Heart left ventricle (tissue), 16 donors: ENCODE measurements at regions not wholly inside any gene's neighbourhood (a gene's known extent, or its start where the extent isn't known, plus 50 kb on each side); places are given as distances from the start of the nearest gene placed in this dataset.
A peak's percentile ranks its signal among the peaks of the same experiment; 100 is the strongest.

Experiments
- ATAC-seq, 4 donors: fragments of 200-7000 bp; cut with Tn5 transposase; one replicate each; pipeline ENCODE4 v1.9.1; 2020 to 2022; ENCODE audit warnings: moderate library complexity in 4 of 4, mild to moderate bottlenecking in 3 of 4, moderate number of reproducible peaks in 1 of 4
- DNase-seq, 5 donors: peaks; one replicate each; pipeline ENCODE4 v3.0.0-alpha.2; 2020
- H3K27ac ChIP-seq, 12 donors: fragments of 200-600 bp; sonication (generic) in 4 of 12; one replicate each; pipeline versions ENCODE4 v1.5.0 to v1.8.0; 2016 to 2022; ENCODE audit warnings: mild to moderate bottlenecking in 2 of 12
- H3K27me3 ChIP-seq, 9 donors: fragments of 200-600 bp; sonication (generic) in 2 of 9; one replicate each; pipeline versions ENCODE4 v1.5.1 to v1.8.0; 2016 to 2022; ENCODE audit warnings: mild to moderate bottlenecking in 3 of 9
- H3K36me3 ChIP-seq, 9 donors: fragments of 200-600 bp; sonication (generic) in 2 of 9; one replicate each; pipeline versions ENCODE4 v1.5.0 to v1.8.0; 2018 to 2022; ENCODE audit warnings: mild to moderate bottlenecking in 2 of 9
- H3K4me1 ChIP-seq, 12 donors: fragments of 200-600 bp; sonication (generic) in 4 of 12; one replicate each; pipeline versions ENCODE4 v1.5.0 to v1.8.0; 2016 to 2022; ENCODE audit warnings: mild to moderate bottlenecking in 3 of 12
- H3K4me3 ChIP-seq, 12 donors: fragments of 200-600 bp; sonication (generic) in 4 of 12; one replicate each; pipeline versions ENCODE4 v1.5.0 to v1.8.0; 2017 to 2022; ENCODE audit warnings: mild to moderate bottlenecking in 9 of 12, moderate library complexity in 4 of 12
- H3K9me3 ChIP-seq, 12 donors: fragments of 200-600 bp; sonication (generic) in 4 of 12; one replicate each; pipeline versions ENCODE4 v1.5.0 to v1.8.0; 2016 to 2022; ENCODE audit warnings: mild to moderate bottlenecking in 1 of 12
- POLR2A ChIP-seq, 2 donors: fragments of 450-650 bp; IDR thresholded peaks; one replicate each; pipeline ENCODE4 v1.6.1; 2017; ENCODE audit warnings: antibody characterized with exemption in 2 of 2, mild to moderate bottlenecking in 2 of 2, moderate library complexity in 2 of 2
- WGBS, 4 donors: extraction: QIAGEN DNeasy Blood & Tissue Kit in 2 of 4; methylation state at CpG; one replicate each; pipeline versions ENCODE4 v1.1.5 to v1.1.7; 2013 to 2018; 5-methylcytosine and 5-hydroxymethylcytosine counted together
- intact Hi-C, 10 donors: fragments of 100-400 bp; cut with DNase I; formaldehyde crosslinking; loops; one replicate each; pipeline versions ENCODE4 v1.11.1 to v1.14.2; 2022
- TF ChIP-seq, protein P1 (sequence below), 12 donors: fragments of 200-600 bp; sonication (generic) in 4 of 12; IDR thresholded peaks; one replicate each; pipeline versions ENCODE4 v1.5.0 to v1.8.0; 2018 to 2022; ENCODE audit warnings: antibody characterized with exemption in 12 of 12, mild to moderate bottlenecking in 5 of 12
- donor health status: ischemic (EF 13 %, LVEDD 7.1; RV severe dilation, severe dysfunction).
- donor health status: healthy with polysubstance abuse.
- donor health status: DM: no; HTN: yes; CAD: no.
- donor health status: DM: no; HTN: no; CAD: no.
- donor health status: ischemic (EF 25% LVEDD 6.9; RV normal size, moderate dysfunction).
- donor health status: ischemic (EF 25% LVEDD 5.7; RV mildly dilated, moderate dysfunction).
- donor health status: healthy.
- donor health status: DM: yes; HTN: yes; CAD: no.
- donor health status: ischemic (EF 35%, LVEDD 5.7; RV mildly dilated, moderate dysfunction).
- donor health status: nonischemic (EF 11% LVEDD 7.7; RV severe dilation, severe dysfunction).
- donor health status: DM: yes; HTN: yes; CAD: no.
- donor health status: PGD.
- donor health status: ischemic (EF 29% LVEDD 5.4; RV normal size, mild dysfunction).
- donor health status: nonischemic (EF 23%, LVEDD 6.1; RV moderate dilation, normal function).

DNA sequence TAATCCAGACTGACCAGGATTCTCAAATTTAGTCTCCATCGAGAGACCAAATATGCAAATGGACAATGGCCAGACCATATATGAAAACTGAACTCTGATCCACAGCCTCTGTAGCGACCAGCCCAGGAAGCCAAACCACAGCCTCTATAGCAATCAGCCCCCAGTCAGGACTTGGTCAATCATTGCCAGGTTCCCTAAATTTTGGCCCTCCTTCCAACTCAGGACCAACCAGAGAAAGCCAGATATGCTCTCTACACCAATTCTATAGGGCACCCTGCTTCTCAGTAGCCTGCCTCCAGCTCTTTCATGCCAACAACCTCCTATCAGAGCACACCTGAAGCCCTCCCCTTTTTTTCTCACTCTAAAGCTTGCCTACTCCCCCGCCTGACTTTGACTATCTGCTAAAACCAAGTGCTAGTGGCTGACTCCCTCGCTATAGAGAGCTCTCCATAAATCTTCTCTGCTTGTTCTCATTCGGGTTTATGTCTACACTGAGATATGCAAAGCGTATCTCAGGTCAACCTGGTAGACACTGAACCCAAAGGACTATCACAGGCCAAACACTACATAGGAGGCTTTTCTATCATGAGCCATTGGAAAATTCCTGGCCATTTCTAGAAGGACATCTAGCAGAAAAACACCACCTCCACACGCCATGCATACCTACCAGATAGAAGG is 110.5 kb upstream of the FUT8 start:
- WGBS, 4 donors, result 89 to 94% (median 93%) methylated on average over 7 of the region's 7 CpGs
- intact Hi-C loops, result no loop called here
- H3K27ac ChIP-seq, result no peak overlapping the region
- no peaks in the 10 kb centered on the region for H3K27me3 ChIP-seq
- no peaks in the 10 kb centered on the region for H3K9me3 ChIP-seq
- peaks cover 0 to 7% (median 0%) of the 10 kb centered on the region in 12 donors for H3K4me1 ChIP-seq
- no peaks in the 10 kb centered on the region for H3K36me3 ChIP-seq
- no peak for TF ChIP-seq POLR2A (IDR thresholded peaks at IDR 0.05)
- TF ChIP-seq, protein P1, sequence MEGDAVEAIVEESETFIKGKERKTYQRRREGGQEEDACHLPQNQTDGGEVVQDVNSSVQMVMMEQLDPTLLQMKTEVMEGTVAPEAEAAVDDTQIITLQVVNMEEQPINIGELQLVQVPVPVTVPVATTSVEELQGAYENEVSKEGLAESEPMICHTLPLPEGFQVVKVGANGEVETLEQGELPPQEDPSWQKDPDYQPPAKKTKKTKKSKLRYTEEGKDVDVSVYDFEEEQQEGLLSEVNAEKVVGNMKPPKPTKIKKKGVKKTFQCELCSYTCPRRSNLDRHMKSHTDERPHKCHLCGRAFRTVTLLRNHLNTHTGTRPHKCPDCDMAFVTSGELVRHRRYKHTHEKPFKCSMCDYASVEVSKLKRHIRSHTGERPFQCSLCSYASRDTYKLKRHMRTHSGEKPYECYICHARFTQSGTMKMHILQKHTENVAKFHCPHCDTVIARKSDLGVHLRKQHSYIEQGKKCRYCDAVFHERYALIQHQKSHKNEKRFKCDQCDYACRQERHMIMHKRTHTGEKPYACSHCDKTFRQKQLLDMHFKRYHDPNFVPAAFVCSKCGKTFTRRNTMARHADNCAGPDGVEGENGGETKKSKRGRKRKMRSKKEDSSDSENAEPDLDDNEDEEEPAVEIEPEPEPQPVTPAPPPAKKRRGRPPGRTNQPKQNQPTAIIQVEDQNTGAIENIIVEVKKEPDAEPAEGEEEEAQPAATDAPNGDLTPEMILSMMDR (IDR thresholded peaks at IDR 0.05), result no peak
- DNase-seq, result no peak
- peak in 1 of 4 donors; percentile 42 for ATAC-seq
- H3K4me3 ChIP-seq, result no peak overlapping the region

DNA sequence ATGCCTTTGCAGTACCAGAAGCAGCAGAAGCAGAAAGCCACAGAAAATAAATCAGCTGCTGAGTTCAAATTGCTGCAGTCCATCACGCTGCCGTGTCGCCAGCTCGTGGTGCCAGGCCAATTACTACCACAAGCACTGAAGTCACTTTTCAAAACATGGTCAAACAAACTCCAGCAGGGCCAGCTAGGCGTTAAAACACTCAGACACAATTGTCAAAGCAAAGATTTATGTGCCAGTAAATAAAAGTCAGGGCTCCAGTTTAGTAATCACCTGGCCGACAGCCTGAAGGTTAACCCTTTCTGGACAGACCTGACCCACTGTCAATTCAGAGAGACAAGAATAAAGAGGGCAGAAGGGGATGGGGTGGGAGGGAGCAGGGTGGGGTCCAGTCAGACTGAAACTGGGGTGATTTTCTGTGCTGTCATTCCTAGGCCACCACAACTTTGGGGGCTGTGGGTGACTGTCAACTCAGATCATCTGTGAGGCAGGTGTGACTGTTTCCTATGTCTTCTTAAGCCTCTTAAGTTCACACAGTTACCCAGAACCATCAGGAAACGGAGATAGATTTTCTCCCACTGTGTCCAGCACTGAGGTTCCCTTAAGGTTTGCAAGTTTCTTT is 109.8 kb upstream of the FUT8 start:
- WGBS, 4 donors, result 63 to 72% (median 69%) methylated on average over 7 of the region's 7 CpGs
- DNase-seq (no peak), ATAC-seq (no peak)
- Histone ChIP-seq H3K27me3 (no peaks in the 10 kb centered on the region), H3K9me3 (no peaks in the 10 kb centered on the region), H3K4me3 (no peak overlapping the region), H3K27ac (no peak overlapping the region), H3K4me1 (peaks cover 0 to 7% (median 0%) of the 10 kb centered on the region in 12 donors), H3K36me3 (no peaks in the 10 kb centered on the region)
- TF ChIP-seq, protein P1 (IDR thresholded peaks at IDR 0.05), result no peak
- TF ChIP-seq POLR2A (IDR thresholded peaks at IDR 0.05), result no peak
- intact Hi-C loops, result no loop called here

DNA sequence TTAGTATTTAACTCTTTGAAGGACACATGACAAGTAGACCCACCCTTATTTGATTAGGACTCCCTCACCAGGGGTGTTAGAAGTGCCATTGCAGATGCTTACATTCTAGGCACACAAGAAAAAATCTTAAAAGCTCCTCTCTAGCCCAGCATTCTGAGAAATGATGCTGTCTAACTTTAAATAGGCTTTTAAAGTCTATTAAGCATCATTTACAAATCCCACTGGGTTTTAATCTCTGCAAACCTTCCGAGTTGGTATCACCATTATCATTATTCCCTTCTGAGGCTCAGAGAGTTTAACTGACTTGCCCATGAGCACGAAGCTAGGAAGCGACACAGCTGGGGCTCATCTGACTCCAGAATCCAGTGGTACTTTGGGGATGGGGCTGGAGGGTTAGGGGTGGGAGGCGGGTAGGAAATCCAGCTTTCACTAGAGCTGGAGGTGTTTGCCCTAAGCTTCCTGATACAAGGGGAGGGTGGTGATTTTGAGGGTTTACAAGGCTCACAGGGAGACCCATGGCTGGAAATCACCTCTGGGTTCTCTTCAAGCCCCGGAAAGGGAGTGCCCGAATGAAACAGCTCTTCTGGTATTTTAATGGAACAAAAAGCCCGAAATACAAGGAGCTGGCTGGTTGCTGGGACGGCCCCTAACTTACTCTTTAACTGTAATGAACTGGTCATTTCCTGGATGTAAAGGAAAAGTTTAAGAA is 109.2 kb upstream of the FUT8 start:
- Histone ChIP-seq H3K36me3 (no peaks in the 10 kb centered on the region), H3K4me1 (peaks cover 0 to 7% (median 0%) of the 10 kb centered on the region in 12 donors), H3K27me3 (no peaks in the 10 kb centered on the region), H3K4me3 (no peak overlapping the region), H3K9me3 (no peaks in the 10 kb centered on the region), H3K27ac (no peak overlapping the region)
- intact Hi-C loops, result no loop called here
- ATAC-seq (no peak), DNase-seq (no peak)
- 53 to 64% (median 57%) methylated on average over 8 of the region's 8 CpGs for WGBS, 4 donors
- no peak for TF ChIP-seq POLR2A (IDR thresholded peaks at IDR 0.05)
- TF ChIP-seq, protein P1 (IDR thresholded peaks at IDR 0.05), result no peak

DNA sequence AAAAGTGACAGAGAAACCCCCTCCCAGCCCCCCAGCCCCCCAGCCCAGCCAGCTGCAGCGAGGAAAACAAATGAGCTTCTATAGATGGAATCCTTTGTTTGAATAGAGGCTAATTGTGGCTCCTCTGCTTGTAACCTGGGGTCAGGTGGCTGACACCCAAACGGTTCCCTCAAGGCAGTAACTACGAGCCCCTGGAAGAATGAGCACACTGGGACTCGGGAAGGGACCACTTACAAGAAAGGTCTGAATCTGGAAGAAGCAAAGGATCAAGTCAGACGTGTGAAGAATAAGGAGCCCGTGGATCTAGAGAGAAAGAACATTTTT is 108.7 kb upstream of the FUT8 start:
- peaks cover 0 to 7% (median 0%) of the 10 kb centered on the region in 12 donors for H3K4me1 ChIP-seq
- intact Hi-C loops, result no loop called here
- no peak for TF ChIP-seq POLR2A (IDR thresholded peaks at IDR 0.05)
- TF ChIP-seq, protein P1 (IDR thresholded peaks at IDR 0.05), result no peak
- ATAC-seq, result no peak
- DNase-seq, result no peak
- no peak overlapping the region for H3K27ac ChIP-seq
- no peaks in the 10 kb centered on the region for H3K27me3 ChIP-seq
- H3K36me3 ChIP-seq, result no peaks in the 10 kb centered on the region
- H3K9me3 ChIP-seq, result no peaks in the 10 kb centered on the region
- no peak overlapping the region for H3K4me3 ChIP-seq
- WGBS, 4 donors, result 54 to 64% (median 58%) methylated on average over 6 of the region's 6 CpGs
